Endometrium (tissue), 2 donors: ENCODE measurements at regions not wholly inside any gene's neighbourhood (a gene's known extent, or its start where the extent isn't known, plus 50 kb on each side); places are given as distances from the start of the nearest gene placed in this dataset.

ENCODE experiments used
- FAIRE-seq: peaks from 2 replicates; lab custom pipeline; 2012; peaks lifted over from hg19 to GRCh38; lab: Jason Lieb, UNC
- donor health status: control.
- donor health status: control.

DNA sequence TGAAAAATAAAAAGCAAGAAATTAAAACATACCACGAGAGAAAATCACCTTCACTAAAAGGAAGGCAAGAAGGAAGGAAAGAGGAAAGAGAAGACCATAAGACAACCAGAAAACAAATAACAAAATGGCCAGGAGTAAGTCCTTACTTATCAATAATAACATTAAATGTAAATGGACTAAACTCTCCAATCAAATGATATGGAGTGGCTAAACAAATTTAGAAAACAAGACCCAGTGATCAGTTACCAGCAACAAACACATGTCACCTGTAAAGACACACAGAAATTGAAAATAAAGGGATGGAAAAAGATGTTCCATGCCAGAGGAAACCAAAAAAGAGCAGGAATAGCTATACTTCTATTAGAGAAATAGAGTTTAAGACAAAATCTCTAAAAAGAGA lies 85.0 kb upstream of the SLC38A4 start:
- FAIRE-seq: no peak

DNA sequence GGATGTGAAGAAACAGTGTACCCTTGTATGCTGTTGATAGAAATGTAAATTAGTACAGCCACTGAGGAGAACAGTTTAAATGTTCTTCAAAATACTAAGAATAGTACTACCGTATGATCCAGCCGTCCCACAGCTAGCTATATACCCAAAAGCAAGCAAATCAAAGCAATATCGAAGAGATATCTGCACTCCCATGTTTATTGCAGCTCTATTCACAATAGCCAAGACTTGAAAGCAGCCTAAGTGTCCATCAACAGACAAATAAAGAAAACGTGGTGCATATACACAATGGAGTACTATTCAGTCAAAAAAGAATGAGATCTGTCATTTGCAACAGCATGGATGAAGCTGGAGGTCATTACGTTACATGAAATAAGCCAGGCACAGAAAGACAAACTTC lies 88.5 kb upstream of the SLC38A4 start:
- no peak for FAIRE-seq

DNA sequence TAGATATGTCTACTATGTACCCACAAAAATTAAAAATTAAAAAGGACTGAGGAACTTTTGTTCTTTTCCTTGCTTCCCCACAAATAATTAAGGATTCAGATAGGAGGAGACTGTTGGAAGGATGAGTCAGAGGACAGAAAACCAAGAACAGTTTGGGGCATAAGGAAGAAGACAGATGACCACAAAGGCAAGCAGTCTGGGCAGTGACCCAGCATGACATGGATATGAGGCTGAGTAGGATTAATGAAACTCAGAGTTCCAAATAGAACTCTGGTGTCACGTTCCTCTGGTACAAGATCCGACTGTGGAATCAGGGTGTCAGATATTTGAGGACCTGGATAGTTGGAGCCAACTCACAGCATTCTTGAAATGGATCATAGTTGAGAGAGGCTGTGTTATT lies 89.3 kb upstream of the SLC38A4 start:
- no peak for FAIRE-seq

GRCh38 chr12:46915836-46916235 lies 90.0 kb upstream of the SLC38A4 start:
- FAIRE-seq: no peak

DNA sequence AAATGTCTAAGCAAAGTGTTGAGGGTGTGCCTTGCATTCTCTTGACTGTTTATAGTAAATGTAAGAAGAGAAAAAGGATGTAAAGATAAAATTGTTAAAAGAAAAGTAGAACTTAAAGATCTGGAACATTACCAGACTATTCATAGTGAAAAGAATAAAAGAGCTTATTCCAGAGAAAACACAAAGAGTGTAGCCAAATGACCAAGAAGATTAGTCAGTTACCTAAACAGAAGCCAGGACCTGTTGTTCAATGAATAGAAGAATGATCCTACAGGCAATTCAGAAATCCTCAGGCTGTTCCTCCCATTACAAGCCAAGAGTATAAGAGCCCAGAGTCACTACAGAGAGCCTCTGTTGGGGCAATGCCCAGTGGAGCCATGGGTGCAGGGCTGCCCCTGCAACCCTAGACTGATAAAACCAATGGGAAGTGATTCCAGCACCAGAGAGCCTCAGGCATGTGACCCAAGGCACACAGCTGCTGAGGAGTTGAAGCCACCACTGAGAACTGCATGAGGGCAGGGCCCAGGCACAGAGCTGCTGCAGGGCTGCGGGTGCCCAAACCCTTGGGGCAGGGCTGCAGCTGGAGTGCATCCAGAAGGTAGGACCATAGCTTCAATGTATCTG lies 91.1 kb upstream of the SLC38A4 start:
- no peak for FAIRE-seq

DNA sequence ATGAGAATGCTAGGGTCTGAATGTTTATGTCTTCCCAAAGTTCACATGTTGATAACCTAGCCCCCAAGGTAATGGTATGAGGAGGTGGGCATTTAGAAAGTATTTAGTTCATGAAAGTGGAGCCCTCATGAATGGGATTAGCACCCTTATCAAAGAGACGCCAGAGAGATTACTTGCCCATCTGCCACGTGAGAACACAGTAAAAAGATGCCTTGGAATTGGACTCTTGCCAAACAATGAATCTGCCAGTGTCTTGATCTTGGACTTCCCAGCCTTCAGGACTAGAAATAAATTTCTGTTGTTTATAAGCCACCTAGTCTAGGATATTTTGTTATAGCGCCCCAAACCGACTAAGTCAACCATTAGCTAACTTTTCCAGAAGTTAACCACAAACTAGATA lies 92.0 kb upstream of the SLC38A4 start:
- FAIRE-seq: no peak

- no peak for FAIRE-seq
Observed at GRCh38 chr12:46918631-46919030, 92.8 kb upstream of the SLC38A4 start.

GRCh38 chr12:46919666-46920400 lies 94.0 kb upstream of the SLC38A4 start:
- FAIRE-seq: no peak

GRCh38 chr12:46920499-46920898 lies 94.7 kb upstream of the SLC38A4 start:
- no peak for FAIRE-seq

DNA sequence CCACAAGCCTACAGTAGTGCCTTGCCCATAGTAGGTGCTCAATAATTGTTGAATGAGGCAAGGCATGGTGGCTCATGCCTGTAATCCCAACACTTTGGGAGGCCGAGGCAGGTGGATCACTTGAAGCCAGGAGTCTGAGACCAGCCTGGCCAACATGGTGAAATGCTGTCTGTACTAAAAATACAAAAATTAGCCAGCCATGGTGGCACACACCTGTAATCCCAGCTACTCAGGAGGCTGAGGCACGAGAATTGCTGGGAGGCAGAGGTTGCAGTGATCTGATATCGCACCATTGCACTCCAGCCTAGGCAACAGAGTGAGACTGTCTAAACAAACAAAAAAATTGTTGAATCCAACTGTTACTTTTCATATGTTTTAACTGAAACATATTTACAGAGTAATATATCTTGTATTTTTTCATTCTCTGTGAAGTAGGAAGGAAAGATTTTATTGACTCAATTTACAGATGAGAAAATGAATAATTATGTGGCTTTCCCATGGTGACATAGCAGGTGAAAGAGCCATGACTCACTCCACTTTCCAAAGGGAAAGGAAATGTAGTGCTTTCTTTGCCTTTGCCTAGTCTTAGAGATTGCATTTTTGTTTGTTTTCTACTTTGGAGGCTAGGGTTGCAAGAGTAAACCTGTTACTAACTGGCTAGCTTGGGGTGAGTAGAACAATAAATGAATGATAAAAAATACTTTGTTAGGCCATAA lies 95.4 kb upstream of the SLC38A4 start:
- no peak for FAIRE-seq

- no peak for FAIRE-seq
Observed at GRCh38 chr12:46921764-46922133, 96.0 kb upstream of the SLC38A4 start.

GRCh38 chr12:46926526-46926925 lies 100.7 kb upstream of the SLC38A4 start:
- no peak for FAIRE-seq

GRCh38 chr12:46930101-46930500 lies 104.3 kb upstream of the SLC38A4 start:
- peak; percentile 18 for FAIRE-seq

DNA sequence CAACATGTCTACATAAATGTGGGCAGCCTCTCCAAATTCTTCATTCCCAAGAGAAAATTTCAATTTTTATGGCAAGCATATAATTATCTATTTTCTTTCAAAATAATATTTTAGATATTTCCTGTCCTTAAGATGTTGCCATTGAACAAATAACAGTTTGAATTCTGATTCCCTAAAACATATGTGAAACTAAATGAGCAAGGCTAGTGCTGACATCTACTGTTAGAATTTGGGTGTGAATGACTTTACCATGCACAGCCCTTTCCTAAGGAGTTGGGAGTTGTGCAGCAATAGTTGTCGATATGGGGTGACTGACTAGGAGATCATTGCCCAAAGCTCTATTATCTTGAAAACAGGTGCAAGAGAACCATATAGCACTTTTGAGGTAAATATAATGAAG lies 108.2 kb upstream of the SLC38A4 start:
- peak; percentile 93 for FAIRE-seq

DNA sequence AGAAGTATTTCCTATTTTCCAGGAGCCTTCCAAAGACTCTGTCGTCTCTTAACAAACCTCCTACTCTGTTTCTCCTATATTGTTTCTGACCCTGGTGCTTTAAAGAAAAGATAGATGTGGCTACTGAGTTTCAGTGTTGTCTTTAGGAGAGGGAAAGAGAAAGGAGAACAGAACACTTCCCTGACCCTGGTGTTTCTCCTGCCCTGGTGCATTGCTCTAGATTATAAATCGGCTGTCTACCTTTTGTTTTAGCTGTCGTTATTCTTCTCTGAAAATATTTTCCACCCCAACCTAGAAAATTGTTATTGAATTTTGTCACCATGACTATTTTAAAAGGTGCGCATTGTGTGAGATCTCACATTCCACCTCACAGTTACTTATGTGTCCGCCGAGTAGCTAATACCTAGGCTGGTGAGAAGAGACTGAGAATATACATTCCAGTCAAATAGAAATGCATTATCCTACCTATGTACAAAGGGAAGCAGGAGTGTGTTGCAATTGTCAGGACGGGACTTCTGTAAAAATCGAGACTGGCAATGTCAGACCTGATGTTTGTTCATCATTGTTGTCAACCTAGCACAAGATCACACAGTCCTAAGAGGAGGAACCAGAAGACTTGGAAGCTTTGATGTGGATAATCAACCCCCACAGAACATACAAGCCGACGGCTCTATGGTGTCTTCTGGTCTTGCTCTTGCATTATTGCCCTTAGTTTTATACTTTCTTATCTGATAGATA lies 108.7 kb upstream of the SLC38A4 start:
- no peak for FAIRE-seq

DNA sequence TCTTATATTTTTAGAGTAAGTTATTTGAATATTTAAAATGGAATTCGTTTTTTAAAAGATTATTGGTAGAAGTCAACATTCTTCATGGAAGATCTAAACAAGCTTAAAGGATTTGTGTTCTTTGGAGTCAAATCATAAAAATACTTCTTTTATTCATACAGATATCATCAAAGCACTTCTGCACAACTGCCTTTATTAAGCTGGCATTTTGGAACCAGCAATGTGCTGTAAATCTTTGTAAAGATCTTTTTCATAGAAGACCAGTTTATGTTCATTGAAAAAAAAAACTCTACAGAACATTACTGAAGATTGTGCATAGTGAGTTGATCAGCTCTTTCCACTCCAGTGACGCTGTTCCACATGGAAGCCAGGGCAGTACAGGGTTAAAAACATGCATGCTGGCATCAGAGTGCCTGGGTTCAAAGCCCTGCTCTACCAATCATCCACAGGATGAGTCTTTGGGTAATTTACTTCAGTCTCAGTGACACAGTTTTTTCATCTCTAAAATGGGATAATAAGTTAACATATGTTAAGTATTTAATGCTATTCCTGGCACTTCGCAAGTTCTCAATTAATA lies 109.6 kb upstream of the SLC38A4 start:
- no peak for FAIRE-seq

- FAIRE-seq: no peak
Observed at GRCh38 chr12:46936042-46936441, 110.2 kb upstream of the SLC38A4 start.

DNA sequence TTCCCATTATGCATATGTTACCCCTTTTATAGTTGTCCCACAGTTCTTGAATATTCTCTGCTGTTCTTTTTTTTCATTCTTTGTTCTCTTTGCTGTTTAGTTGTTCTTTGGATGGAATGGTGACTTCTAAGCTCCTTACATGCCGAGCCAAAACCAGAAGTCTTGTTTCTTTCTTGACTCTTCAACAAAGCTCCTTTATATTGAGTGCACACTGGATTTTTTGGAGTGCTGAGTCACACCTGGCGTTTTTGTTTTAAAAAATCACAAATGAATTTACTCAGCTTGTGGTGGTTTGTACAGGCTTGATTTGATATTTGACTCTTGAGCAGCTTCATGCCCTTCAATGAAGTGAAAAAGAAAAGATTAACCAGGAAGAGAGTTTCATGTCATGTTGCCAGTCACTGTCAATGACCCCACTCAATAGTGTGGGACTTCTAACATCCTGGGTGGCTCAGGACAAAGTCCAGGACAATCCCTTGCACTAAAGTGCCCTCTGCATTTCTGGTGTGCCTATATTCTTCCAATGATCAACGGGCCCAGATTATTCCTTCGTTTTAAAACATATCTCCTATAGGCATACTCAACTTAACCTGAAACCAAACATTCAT lies 112.4 kb upstream of the SLC38A4 start:
- no peak for FAIRE-seq

DNA sequence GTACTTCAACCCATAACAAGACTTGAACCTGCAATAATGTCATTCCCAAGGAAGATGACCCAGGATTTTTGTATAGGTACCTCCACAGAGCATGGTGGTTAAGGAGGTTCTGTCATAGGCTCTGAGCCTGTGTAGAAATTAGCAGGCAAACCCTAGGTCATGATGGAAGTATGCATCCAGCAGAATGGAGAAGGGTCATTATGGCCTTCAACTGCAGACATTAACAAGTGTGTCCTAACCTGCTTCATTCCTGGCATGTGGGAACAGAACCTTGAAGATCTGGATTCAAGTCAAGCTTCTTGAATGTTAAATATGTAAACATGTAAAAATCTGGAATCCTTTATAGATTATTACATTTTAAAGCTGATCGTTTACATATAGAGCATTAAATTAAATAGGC lies 116.2 kb upstream of the SLC38A4 start:
- FAIRE-seq: no peak

- FAIRE-seq: no peak
Observed at GRCh38 chr12:46942579-46942978, 116.8 kb upstream of the SLC38A4 start.

DNA sequence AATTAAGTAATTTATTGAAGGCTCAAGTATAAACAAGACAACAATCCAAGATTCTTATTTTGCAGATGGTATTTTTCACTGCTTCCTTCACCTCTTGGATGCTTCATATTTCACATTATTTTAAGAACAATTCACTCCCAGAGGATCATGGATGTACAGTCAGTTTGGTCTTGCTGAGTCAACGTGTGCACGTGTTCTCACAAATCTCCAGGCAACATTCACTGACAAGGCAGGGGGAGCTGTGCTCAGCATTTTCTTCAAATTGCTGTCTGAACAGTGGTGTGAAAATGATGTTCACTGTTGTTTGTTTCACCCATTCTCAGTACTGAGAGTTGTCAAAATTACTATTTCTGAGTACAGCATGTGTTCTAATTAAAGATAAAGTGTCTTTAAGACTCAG lies 118.3 kb upstream of the SLC38A4 start:
- peak; percentile 96 for FAIRE-seq

DNA sequence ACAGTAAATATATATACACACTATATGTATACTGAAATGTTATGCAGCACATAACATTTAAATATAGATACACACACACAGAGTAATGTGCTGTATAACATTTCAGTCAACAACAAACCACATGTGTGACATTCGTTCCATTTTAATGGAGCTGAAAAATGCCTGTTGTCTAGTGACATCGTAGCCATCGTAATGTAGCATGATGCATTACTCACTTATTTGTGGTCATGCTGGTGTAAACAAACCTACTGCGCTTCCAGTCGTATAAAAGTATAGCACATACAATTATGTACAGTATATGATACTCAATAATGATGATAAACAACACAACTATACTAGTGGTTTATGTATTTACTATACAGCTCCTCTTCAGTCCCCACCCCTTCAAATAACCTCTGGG lies 119.0 kb upstream of the SLC38A4 start:
- FAIRE-seq: no peak
